Lung microvascular endothelial cell (primary cell): ENCODE measurements at regions not wholly inside any gene's neighbourhood (a gene's known extent, or its start where the extent isn't known, plus 50 kb on each side); places are given as distances from the start of the nearest gene placed in this dataset.

Experiments
- DNase-seq, 2 donors: peaks; one replicate each; pipeline versions ENCODE4 v3.0.0 to v3.0.0-alpha.2; 2010; ENCODE audit warnings: low read depth in 2 of 2

DNA sequence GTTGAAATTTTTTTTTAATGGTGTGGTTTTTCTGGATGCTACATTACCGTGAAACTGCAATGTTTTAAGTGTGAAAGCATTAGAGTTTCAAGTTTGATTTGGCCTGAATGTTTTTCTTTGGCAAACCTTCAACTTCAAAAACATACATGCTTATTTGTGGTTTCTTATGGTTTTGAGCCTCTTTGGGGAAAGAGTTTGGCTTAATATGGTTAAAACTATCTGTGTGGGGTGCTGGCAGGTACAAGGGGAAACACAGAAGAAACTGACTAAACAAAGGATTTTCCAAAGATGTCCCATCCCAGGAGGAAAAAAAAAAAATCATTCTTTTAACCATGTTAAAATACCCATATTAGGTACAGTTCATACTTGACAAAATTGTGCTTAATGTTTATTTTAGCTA, 121.1 kb downstream of the HGF start:
- DNase-seq, result no peak

DNA sequence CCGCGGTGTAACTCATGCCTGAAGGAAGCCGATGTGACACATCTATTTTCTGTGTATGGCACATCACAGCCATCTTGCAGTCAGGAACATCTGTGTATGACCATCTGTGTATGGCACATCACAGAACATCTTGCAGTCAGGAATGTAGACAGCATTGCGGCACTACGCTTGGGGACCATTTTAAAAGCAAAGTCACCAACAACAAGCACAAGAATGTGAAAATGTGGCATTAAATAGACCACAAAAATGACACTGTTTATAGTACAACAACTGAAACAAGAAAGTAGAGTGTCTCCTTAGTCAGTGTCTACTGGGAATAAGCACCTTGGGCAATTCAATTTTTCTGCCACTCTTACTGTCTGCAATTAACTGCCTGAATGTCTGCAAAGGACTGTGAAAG, 124.4 kb downstream of the HGF start:
- no peak for DNase-seq

DNA sequence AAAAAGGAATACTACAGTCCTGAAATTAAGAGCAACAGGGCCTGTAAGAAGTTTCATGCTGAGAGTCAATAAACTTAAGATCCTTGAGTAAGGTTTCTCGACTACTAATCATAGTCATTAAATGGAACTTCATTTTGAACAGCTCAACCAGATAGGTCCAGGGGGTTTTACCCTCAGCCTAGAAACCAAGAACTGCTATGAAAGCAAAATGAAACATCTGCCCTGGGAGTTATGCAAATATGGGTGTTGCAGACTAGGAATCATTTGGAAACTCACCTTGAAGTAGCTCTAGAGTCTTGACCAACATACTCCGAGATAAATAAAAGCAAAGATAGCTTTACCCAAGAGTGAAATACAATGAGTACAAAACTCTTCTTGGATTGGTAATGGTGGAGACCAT, 128.0 kb downstream of the HGF start:
- DNase-seq, result no peak

DNA sequence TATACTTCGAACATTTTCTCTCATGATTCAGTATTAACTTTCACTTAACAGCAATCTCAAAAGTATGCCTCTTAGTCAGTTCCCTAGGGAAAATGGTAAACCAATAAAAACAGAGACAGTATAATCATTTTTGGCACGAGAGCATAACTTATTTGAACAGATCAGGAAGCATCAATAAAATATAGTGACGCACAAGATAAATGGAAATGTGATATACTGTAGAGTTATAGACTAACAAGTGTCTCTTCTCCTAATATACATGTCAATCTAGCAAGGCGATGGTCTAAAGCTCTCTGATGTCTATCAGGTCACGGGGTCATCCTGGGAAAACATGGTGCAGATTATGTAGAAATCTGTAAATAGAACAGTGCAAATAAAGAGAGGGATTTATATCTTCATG, 131.6 kb downstream of the HGF start:
- DNase-seq, result peak; percentile 7 to 44

DNA sequence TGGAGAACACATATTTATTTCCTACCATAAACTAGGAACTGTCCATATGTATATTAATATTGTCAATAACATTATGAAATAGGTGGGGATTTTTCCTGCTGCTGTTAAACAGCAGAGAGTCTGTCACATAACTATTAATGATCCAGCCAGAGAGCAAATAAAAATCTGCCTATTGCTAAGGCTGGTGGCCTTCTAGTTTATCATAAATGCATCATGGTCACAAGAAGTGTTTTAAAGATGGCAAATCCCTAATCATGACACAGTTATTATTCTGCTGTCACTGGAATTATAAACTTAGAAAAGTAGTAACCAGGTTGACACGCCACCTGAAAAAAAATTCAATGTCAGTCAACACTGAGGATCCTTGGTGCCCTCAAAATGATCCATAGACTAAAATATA, 132.3 kb downstream of the HGF start:
- DNase-seq, result no peak

DNA sequence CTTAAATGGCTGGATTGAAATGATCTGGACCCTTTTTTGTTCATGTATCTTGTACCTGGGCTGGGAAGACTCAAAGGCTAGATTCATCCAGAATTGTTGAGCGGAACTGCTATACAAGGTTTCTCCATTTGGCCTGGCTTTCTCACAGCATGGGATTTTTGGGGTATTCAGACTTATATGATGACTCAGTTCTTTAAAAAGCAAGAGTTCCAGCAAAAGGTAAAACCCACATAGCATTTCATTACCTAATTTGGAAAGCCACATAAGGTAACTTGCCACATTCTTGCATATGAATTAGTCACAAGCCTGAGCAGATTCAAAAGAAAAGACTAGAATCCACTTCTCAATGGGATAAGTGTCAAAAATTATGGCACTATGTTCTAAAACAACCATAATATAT, 137.4 kb downstream of the HGF start:
- DNase-seq, result no peak

DNA sequence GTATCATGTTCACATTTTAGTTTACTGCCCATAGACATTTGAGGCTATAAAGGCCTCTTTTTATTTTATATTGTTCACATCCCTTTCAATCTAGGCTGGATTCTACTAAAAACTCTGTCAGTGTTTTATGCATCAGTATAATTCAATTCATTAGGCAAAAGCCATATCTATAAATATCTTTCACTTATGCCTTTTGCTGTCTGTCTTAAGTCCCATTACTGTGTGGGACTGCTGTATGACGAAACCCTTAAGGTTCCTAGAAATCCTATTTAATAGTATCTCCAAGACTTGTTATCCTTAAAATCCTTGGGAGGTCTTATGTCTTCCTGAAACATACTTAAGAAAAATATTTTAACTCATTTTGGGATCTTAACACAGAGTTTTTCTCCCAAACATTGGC, 139.2 kb downstream of the HGF start:
- DNase-seq, result no peak

DNA sequence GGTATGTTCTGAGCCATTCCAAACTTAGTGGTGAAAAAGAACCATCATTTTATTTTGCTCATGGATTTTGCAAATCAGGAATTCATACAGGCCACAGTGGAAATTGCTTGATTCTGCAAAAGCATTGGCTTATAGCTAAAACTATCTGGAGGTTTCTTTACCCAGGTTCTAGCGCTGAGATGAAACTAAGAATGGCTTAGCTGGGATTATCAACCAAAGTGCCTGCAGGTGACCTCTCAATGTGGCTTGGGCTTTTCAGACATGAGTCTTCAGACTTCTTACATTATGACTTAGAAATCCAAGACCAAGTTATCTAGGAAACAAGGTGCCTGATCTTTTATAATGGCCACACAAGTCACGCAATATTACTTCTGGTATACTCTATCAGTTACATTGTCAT, 140.1 kb downstream of the HGF start:
- no peak for DNase-seq

DNA sequence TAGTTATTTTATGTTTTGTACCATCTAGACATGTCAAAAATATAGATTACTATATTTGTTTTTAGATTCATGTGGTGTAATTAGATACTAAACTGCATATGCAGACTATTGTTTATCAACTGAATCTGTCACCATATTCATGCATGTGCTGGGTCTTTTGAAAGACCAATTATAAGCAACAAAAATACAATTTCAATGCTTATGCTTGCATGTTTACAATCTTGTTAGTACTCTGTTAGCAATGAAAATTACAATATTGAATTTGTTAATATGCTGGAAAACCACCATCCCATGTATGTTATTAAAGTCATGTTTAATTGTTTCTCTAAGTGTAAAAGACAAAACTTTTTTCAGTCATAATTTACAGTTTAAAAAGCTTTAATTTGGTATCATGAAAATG, 140.9 kb downstream of the HGF start:
- no peak for DNase-seq

DNA sequence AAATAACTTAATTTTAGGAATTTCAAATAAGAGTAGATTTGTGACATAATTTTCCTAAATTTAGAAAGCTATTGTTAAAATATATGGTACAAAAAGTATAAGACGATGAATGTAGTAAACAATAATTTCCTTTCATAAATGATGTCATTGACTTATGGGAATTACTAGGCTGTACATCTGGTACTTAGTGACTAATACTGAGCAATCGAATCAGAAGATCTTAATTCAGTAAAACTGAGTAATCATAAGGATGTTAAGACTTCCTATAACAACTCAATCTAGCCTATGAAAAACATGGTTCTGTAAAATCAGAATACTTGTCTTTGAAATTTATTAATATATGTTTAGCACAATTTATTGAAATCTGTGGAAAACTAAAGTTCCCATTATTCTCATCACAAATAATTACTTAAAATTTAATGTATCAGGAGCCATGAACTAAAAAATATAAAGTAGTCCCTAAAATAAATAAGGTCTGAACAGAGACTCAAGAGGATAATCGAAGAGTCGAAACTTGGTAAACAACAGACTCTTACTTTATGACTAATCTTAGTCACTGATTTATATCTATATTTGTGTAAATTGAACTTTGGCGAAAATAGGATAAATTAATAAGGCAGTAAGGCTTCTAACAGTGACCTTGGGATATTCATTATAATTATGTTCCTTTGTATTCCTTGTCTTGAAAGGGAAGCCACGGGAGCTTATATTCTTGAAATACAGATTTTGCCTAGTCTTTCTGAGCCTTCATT, 142.1 kb downstream of the HGF start:
- peak in 1 of 2 donors; percentile 92 for DNase-seq

DNA sequence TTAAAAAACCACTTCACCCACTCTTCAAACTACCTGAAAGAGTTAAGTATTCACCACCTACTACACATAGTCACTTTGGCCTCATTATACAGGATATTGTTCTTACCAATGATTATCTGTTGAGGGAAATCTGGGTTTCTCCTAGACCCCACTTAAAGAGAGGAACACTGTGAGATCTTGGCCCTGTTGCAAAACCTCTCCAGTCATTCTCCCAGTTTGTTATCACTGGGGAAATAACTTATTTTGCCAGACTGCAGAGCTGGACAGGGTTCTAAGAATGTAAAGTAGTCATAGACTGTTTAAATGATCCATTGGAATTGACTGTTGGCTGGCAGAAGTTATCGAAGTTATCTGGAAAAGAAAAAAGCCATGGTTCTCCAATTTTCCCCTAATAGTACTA, 143.8 kb downstream of the HGF start:
- peak in 1 of 2 donors; percentile 3 for DNase-seq

DNA sequence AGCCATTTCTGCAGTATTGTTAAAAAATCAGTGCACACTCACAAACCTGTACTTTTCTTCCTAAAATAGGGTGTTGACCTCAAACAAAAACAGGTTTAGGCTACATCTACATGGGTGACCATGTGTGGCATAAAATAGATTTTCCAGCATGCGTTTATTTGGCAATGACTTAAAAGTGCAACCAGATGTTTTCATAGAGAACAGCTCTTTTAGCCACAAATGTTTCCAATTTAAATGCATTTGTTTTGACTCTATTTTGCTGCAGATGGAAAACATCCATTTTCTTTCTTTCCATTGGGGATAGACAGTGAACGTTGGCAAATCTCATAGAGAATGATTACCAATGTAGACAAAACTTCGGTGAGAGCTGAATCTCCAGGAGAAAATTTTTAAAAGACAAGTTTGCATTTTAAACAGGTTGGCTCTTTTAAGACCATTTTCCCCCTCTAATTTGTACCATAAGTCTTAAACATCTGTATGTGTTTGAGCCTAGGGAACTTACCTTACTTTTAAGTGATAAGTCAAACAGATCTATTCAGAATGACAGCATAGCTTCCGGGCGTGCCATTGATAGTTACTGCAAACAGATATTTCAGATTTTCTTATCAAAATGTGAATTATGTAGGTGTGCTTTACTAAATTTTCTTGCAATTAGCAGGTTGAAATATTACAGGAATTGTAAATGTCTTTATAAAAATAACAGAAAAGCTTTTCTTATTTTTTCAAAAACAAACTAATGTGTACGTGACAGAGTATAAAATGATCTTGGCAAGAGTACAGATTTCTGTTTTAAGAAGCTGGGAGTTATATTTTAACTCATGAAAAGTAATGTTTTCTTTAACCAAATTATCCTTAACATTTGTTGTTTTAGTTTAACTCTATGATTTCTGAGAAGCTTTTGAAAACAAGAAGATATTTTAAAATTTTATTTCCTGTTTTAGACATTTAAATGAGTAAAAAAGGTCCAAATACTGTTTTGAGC, 144.9 kb downstream of the HGF start:
- DNase-seq, result no peak

DNA sequence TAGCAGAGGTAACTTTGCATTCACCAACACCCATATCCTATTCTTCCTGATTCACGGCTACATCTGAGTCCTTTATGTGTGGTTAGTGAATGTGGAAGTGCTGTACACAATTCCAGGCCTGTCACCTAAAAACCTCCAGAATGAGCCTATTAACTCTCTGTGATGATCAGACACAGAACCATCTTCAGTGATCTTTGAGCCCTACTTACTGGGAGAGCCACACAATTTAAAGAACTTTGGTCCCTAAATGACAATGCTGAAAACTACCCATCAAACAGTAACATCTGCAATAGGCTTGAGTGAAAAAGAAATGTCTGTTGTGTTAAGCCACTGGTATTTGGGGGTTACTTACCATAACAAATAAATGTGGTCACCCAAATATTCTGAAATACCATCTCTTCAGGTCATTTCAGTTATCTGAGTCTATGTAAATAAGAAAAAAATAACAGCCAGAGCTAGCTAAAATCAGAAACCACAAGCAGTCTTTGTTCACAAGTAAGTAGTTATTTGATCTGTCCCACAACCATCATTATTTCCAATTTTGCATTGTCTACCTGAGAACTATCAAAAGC, 145.7 kb downstream of the HGF start:
- DNase-seq, result no peak

DNA sequence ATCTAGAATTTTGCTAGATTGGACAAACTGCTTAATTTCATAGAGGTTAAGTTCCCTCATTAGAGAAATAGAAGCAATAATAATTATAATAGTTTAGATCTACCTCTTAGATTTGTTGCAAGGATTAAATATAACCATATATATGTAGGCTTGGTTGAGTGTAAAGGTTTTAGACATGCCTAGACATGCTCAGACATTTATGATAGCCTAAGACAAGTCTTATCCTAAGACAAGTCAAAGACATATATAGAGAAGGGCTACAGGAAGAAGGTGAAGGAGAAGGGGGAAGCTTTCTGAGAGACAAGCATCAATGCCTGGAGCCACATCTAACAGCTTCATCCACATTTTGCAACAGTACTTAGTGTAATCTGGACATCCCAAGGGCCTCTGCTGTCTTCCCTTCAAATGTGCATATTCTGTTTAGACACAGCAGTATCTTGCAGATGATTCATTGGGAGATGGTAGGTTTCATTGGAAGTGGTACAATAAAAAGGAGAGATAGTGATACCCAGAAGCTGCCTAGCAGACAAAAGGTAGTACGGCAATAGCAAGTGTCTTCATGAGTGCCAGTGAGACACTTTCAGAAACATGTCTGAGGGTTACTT, 146.5 kb downstream of the HGF start:
- DNase-seq, result no peak

DNA sequence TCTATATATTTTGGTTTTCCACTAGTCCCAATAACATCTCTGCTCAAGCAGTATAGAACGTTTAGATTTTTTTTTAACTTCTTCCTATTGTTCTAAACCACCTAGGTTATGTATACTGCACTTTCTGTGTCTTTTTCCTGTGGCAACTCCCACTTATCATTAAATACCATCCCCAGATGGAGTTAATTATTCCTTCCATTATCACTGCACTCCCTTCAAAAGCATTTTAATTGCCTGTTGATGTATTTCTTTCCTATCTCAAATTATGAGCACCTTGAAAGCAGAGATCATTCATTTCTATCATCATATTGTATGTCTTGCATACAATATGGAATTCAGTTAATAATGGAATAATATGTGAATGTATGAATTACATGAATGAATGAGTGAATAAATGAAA, 148.0 kb downstream of the HGF start:
- DNase-seq, result no peak

DNA sequence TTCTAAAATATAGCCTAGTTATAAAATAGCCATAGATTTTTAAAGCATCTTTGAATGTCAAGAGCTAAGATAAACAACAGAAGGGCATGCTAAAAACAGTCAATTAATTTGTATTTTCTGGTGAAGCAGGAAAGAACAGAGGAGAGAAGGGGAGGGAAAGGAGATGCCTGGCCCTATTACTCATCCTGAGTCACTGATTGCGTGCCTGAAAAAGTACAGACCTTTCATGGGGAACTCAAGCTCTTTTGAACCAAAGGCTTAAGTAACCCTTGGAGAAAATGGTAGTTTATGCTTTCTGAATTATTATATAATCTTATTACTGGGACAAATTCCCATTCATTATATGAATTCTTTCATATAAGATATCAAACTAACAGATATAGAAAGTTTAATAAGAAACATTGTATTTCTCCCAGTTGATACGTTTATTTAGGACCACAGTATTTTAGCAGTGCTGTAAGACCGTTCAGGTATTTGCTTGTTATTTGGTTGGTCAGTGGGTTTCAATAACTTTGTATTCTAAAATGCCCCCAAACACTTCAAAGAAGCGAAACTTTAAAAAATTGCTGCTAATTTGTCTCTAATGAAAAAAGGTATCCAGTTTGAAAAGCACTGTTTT, 151.3 kb downstream of the HGF start:
- DNase-seq, result peak; percentile 19 to 90

DNA sequence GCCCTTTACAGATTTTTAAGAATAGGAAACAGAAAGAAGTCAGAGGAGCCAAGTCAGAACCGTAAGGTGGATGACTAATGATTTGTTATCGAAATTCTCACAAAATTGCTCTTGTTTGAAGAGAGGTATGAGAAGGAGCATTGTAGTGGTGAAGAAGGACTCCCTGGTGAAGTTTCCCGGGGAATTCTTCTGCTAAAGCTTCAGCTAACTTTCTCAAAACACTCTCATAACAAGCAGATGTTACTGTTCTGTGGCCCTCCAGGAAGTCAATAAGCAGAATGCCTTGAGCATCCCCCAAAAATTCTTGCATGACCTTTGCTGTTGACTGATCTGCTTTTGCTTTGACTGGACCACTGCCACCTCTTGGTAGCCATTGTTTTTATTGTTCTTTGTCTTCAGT, 152.9 kb downstream of the HGF start:
- DNase-seq, result peak in 1 of 2 donors; percentile 61

DNA sequence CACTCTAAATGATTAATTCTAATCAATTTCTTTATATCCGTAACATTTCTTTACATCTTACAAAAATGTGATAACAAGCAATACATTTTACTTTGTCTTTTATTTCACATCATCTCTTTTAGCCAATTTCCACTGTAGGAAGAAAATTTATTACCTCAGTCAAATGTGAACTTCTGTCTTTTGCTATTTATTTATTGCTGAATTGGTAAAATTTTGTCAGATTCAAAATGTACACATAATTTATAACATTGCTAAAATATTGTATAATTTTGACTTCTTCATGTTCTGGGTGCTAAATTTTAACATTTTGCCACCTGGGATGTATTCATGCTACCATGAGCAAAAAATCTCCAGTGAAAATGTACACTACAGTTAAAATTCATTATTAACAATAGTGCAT, 158.0 kb downstream of the HGF start:
- DNase-seq, result no peak

DNA sequence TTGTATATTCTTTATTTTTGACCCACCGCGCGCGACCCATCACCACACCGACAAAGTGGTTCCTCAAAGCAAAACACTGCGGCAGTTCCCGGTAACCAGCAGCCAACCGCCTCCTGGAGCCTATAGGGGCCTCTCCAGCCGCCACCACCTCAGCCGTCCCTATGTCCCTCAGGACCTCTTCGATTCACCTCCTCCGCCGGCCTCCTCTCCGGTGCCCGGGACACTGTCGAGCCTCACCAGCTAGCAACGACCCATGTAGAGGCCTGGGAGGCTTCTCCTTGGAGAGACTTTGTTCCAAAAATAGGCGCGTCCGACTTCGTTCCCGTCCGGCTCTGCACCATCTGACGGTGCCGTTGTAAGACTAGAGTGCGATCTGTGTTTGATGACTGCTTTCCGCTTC, 158.8 kb downstream of the HGF start:
- no peak for DNase-seq

DNA sequence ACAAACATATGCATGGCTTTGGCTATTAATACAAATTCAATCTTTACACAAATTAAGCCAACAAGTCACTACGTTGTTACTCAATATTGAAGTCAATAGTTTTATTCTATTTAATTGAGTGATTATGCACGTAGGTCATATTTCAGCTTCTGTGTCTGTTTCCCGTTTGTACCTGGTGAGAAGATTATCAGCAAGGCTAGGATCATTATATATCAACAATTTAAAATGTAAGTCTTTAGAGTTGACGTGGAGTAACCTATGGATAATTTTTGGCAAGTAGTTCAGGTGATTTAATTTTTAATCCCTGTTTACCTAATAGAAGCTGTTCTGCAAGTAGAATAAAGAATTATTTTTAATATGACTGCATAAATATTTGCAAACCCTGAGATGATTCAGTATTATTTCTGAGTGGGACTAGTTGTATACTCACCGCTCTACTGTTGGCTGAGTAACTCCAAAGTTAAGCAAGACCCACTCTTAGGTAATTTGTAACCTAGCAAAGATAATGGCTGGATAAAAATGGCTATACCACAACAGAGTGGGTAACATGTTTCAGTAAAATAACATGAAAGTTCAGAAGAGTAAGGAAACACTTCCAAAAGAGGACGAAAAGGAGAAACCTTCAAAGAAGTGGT, 161.0 kb downstream of the HGF start:
- DNase-seq, result no peak

DNA sequence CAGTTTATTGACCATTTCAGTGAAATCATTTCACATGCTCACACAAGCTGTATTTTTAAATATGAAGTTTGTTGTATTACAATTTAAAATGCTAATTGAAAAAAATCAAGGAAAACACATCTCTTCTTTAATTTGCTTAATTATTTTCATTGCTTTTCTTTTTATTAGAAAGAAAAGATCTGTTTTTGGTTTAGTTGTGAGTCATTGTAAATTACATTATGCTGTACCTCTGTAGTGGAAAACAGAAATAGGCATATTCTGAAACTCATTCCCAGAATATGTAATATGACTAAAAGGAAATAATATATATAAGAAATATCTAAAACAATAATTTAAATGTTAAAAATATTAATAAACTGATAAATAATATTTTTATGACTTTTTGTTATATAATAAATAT, 161.9 kb downstream of the HGF start:
- no peak for DNase-seq
